HCT116 (cell line): ENCODE measurements at regions not wholly inside any gene's neighbourhood (a gene's known extent, or its start where the extent isn't known, plus 50 kb on each side); places are given as distances from the start of the nearest gene placed in this dataset.

Experiments
- ATAC-seq: fragments of 200-7000 bp; cut with Tn5 transposase; 2 replicates; pipeline ENCODE4 v1.9.1; 2020; ENCODE audit warnings: mild to moderate bottlenecking, moderate library complexity
- BruUV-seq: library from RNA; stranded (reverse); fragments of 400-500 nt; replicated peaks from 2 replicates; lab custom pipeline; 2021; lab: Mats Ljungman, UMichigan
- CTCF ChIA-PET: fragments of 300-600 bp; sonication (Branson Sonifier 250); formaldehyde crosslinking; loops from one replicate; lab custom pipeline; 2021; ENCODE audit warnings: antibody characterized with exemption; lab: Charles Lee
- POLR2A ChIA-PET: fragments of 300-600, 350-600 bp; sonication (Branson Sonifier 250); formaldehyde crosslinking; loops from one replicate; lab custom pipeline; 2021; ENCODE audit warnings: antibody characterized with exemption; lab: Charles Lee
- RAD21 ChIA-PET, 2 experiments: fragments of 300-600 bp; sonication (Branson Sonifier 250); formaldehyde crosslinking; loops; one replicate each; lab custom pipeline; 2023; ENCODE audit warnings: low total read pairs in 2 of 2; ENCODE audit not compliant: uncharacterized antibody in 2 of 2, unreplicated experiment in 2 of 2, low non-redundant PET in 1 of 2; lab: Charles Lee
- DNase-seq: peaks from one replicate; pipeline ENCODE4 v3.0.0-alpha.2; 2010; ENCODE audit warnings: low read depth, low spot score
- H2AFZ ChIP-seq: fragments of 200-600 bp; shearing (Covaris generic), sonication (generic); 2 replicates; pipeline ENCODE4 v1.6.1; 2017; ENCODE audit warnings: low read depth, mixed run types, mixed read lengths, antibody characterized with exemption, low read length; ENCODE audit not compliant: poor library complexity, severe bottlenecking
- H3K27ac ChIP-seq: 2 replicates; pipeline ENCODE4 v1.5.1; 2012; ENCODE audit warnings: low read depth, low read length
- H3K27me3 ChIP-seq: fragments of 200-600 bp; sonication (generic); 2 replicates; pipeline ENCODE4 v1.6.1; 2016; ENCODE audit warnings: mixed run types, low read length, mixed read lengths; ENCODE audit not compliant: insufficient read depth
- H3K36me3 ChIP-seq, 2 experiments: fragments of 200-500 bp in 1 of 2; fragments of 200-600 bp in 1 of 2; sonication (Bioruptor generic) in 1 of 2; sonication (generic) in 1 of 2; 2 replicates each; pipeline versions ENCODE4 v1.5.1 to v1.6.1; 2014 to 2016; ENCODE audit warnings: low read length in 2 of 2, inconsistent platforms in 1 of 2, mixed read lengths in 1 of 2, mixed run types in 1 of 2; ENCODE audit not compliant: insufficient read depth in 2 of 2, control insufficient read depth in 1 of 2
- H3K4me1 ChIP-seq, 2 experiments: fragments of 200-600 bp in 1 of 2; sonication (generic) in 1 of 2; 2 replicates each; pipeline versions ENCODE4 v1.5.1 to v1.6.1; 2012 to 2017; ENCODE audit warnings: low read length in 2 of 2, inconsistent platforms in 1 of 2, mild to moderate bottlenecking in 1 of 2, mixed read lengths in 1 of 2, mixed run types in 1 of 2, moderate library complexity in 1 of 2; ENCODE audit not compliant: insufficient read depth in 2 of 2, control insufficient read depth in 1 of 2
- H3K4me2 ChIP-seq: fragments of 200-600 bp; sonication (generic); 2 replicates; pipeline ENCODE4 v1.6.1; 2017; ENCODE audit warnings: mixed run types, low read length, mixed read lengths
- H3K4me3 ChIP-seq, 2 experiments: fragments of 200-600 bp in 1 of 2; sonication (generic) in 1 of 2; replicated peaks in 1 of 2; 2 replicates each; pipeline ENCODE4 v1.5.1; 2011 to 2016; ENCODE audit warnings: low read length in 2 of 2, control low read depth in 1 of 2, low read depth in 1 of 2, mild to moderate bottlenecking in 1 of 2, mixed read lengths in 1 of 2, mixed run types in 1 of 2
- H3K79me2 ChIP-seq: fragments of 200-600 bp; sonication (generic); 2 replicates; pipeline ENCODE4 v1.6.1; 2017; ENCODE audit warnings: mild to moderate bottlenecking, mixed run types, low read length, moderate library complexity, mixed read lengths; ENCODE audit not compliant: insufficient read depth
- H3K9ac ChIP-seq: fragments of 200-600 bp; sonication (generic); 2 replicates; pipeline ENCODE4 v1.6.1; 2016; ENCODE audit warnings: low read length, mixed read lengths
- H3K9me2 ChIP-seq: fragments of 200-600 bp; sonication (generic), shearing (Covaris generic); 2 replicates; pipeline ENCODE4 v1.6.1; 2017; ENCODE audit warnings: mixed run types, mild to moderate bottlenecking, moderate library complexity; ENCODE audit not compliant: insufficient read depth
- H3K9me3 ChIP-seq, 2 experiments: fragments of 200-500 bp in 1 of 2; fragments of 200-600 bp in 1 of 2; sonication (Bioruptor generic) in 1 of 2; sonication (generic) in 1 of 2; 2 replicates each; pipeline ENCODE4 v1.6.1; 2014 to 2017; ENCODE audit warnings: low read length in 2 of 2, mixed read lengths in 2 of 2, inconsistent platforms in 1 of 2, low read depth in 1 of 2, mild to moderate bottlenecking in 1 of 2, mixed run types in 1 of 2, moderate library complexity in 1 of 2; ENCODE audit not compliant: control insufficient read depth in 1 of 2, insufficient read depth in 1 of 2
- H4K20me1 ChIP-seq: fragments of 200-600 bp; sonication (generic), shearing (Covaris generic); 2 replicates; pipeline ENCODE4 v1.6.1; 2017; ENCODE audit warnings: mixed run types, mild to moderate bottlenecking, moderate library complexity; ENCODE audit not compliant: insufficient read depth
- ATF3 ChIP-seq: IDR thresholded peaks from 2 replicates; pipeline ENCODE4 v1.6.1; 2012
- CBX3 ChIP-seq: IDR thresholded peaks from 2 replicates; pipeline ENCODE4 v1.6.1; 2012; ENCODE audit warnings: low read depth
- EGR1 ChIP-seq: IDR thresholded peaks from 2 replicates; pipeline ENCODE4 v1.6.1; 2012; ENCODE audit warnings: low read depth
- FOSL1 ChIP-seq: IDR thresholded peaks from 2 replicates; pipeline ENCODE4 v1.6.1; 2012; ENCODE audit warnings: low read depth
- JUND ChIP-seq: IDR thresholded peaks from 2 replicates; pipeline ENCODE4 v1.6.1; 2012
- MAX ChIP-seq: IDR thresholded peaks from 2 replicates; pipeline ENCODE4 v1.6.1; 2012
- POLR2A ChIP-seq: IDR thresholded peaks from 2 replicates; pipeline ENCODE4 v1.7.0; 2011; ENCODE audit warnings: borderline replicate concordance; ENCODE audit not compliant: insufficient read depth, insufficient read length; ENCODE audit errors: extremely low read depth
- POLR2AphosphoS5 ChIP-seq: IDR thresholded peaks from 2 replicates; pipeline ENCODE4 v1.6.1; 2011; ENCODE audit warnings: mild to moderate bottlenecking, low read depth, low read length, moderate library complexity
- REST ChIP-seq: IDR thresholded peaks from 2 replicates; pipeline ENCODE4 v1.6.1; 2012; ENCODE audit warnings: low read depth
- SP1 ChIP-seq: IDR thresholded peaks from 2 replicates; pipeline ENCODE4 v1.6.1; 2012; ENCODE audit warnings: low read depth
- SRF ChIP-seq: IDR thresholded peaks from 2 replicates; pipeline ENCODE4 v1.6.1; 2012; ENCODE audit warnings: low read depth
- YY1 ChIP-seq: IDR thresholded peaks from 2 replicates; pipeline ENCODE4 v1.6.1; 2011; ENCODE audit warnings: low read length, low read depth, moderate library complexity, mild to moderate bottlenecking; ENCODE audit not compliant: insufficient replicate concordance; ENCODE audit errors: extremely low read depth
- ZFX ChIP-seq: fragments of 450-650 bp; IDR thresholded peaks from 2 replicates; pipeline ENCODE4 v1.6.1; 2017
- ZNF274 ChIP-seq: fragments of 200-500 bp; sonication (Bioruptor generic); IDR thresholded peaks from 2 replicates; pipeline ENCODE4 v1.6.1; 2014; ENCODE audit warnings: mild to moderate bottlenecking, low read depth, low read length, inconsistent platforms
- intact Hi-C: fragments of 100-400 bp; cut with micrococcal nuclease; formaldehyde crosslinking; loops from 2 replicates; pipeline ENCODE4 v1.10.0; 2022

- Histone ChIP-seq H3K4me2 (no peak overlapping the region), H2AFZ (no peak overlapping the region), H3K27me3 (peaks cover 7% of the 10 kb centered on the region), H3K36me3 (no peaks in the 10 kb centered on the region), H3K27ac (no peak overlapping the region), H3K9ac (no peak overlapping the region), H3K9me3 (no peaks in the 10 kb centered on the region), H3K79me2 (no peaks in the 10 kb centered on the region), H4K20me1 (no peaks in the 10 kb centered on the region), H3K9me2 (no peaks in the 10 kb centered on the region), H3K4me3 (no peak overlapping the region), H3K4me1 (no peaks in the 10 kb centered on the region)
- ChIA-PET RAD21 (no interaction called here), POLR2A (no interaction called here), CTCF (no interaction called here)
- TF ChIP-seq CBX3 (no peak), POLR2AphosphoS5 (no peak), ZFX (no peak), SRF (no peak), ATF3 (no peak), EGR1 (no peak), POLR2A (no peak), ZNF274 (no peak), REST (no peak), FOSL1 (no peak), MAX (no peak), SP1 (no peak), JUND (no peak), YY1 (no peak)
- no TSS peak for BruUV-seq
- no peak for ATAC-seq
- DNase-seq: no peak
- intact Hi-C loops: no loop called here
Measured at GRCh38 chr7:72465521-72465920, 53.4 kb upstream of the CALN1 start.
